NCI-H2107 treated with DMSO at 0.1 percent for 48 hours (cell line): ENCODE measurements at regions not wholly inside any gene's neighbourhood (a gene's known extent, or its start where the extent isn't known, plus 50 kb on each side); places are given as distances from the start of the nearest gene placed in this dataset.

Experiments used
- DNase-seq: peaks from one replicate; lab custom pipeline; 2025; ENCODE audit not compliant: unreplicated experiment; lab: John Stamatoyannopoulos, UW

- DNase-seq, result no peak
These were observed 89.3 kb downstream of the MACIR start for GRCh38 chr5:103347716-103348423.

- DNase-seq, result no peak
These were observed 87.7 kb downstream of the MACIR start for GRCh38 chr5:103346162-103346748.

- DNase-seq, result no peak
These were observed 86.9 kb downstream of the MACIR start for GRCh38 chr5:103345461-103345860.

- no peak for DNase-seq
These were observed 82.3 kb downstream of the MACIR start for GRCh38 chr5:103340717-103341388.

GRCh38 chr5:103340132-103340531 is 81.6 kb downstream of the MACIR start:
- no peak for DNase-seq

- no peak for DNase-seq
These were observed 78.4 kb downstream of the MACIR start for GRCh38 chr5:103336941-103337340.

- no peak for DNase-seq
These were observed 74.8 kb downstream of the MACIR start for GRCh38 chr5:103333376-103333775.

GRCh38 chr5:103330875-103331274 is 72.3 kb downstream of the MACIR start:
- DNase-seq, result no peak
